Hepatic stellate cell (primary cell): ENCODE measurements at regions not wholly inside any gene's neighbourhood (a gene's known extent, or its start where the extent isn't known, plus 50 kb on each side); places are given as distances from the start of the nearest gene placed in this dataset.
A peak's percentile ranks its signal among the peaks of the same experiment; 100 is the strongest.

ENCODE experiments used
- DNase-seq: peaks from one replicate; pipeline ENCODE4 v3.0.0; 2011; ENCODE audit warnings: low spot score

GRCh38 chr11:128222245-128222884, 365.0 kb downstream of the ETS1 start:
- no peak for DNase-seq

DNA sequence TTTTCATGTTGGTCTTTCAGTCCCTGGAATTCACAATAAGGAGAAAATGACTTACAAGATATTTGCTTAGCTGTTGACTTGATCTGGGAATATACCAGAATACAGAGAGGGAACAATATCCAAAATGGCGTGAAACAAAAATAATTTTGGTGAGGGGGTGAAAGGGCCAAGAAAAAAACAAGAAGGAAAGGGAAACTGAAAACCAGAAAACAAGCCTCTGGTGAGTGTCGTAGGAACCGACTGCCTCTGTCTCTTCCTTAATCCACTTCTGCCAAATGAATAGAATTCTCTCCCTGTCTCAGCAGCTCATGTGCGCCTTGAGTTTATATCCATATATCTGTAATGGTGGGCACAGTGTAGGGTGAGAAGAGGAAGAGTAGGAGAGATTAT, 367.6 kb downstream of the ETS1 start:
- DNase-seq, result no peak

- DNase-seq, result no peak
Observed at GRCh38 chr11:128216198-128216597, 371.2 kb downstream of the ETS1 start.

- no peak for DNase-seq
Observed at GRCh38 chr11:128215238-128215882, 372.0 kb downstream of the ETS1 start.

- DNase-seq, result no peak
Observed at GRCh38 chr11:128214263-128214662, 373.1 kb downstream of the ETS1 start.

DNA sequence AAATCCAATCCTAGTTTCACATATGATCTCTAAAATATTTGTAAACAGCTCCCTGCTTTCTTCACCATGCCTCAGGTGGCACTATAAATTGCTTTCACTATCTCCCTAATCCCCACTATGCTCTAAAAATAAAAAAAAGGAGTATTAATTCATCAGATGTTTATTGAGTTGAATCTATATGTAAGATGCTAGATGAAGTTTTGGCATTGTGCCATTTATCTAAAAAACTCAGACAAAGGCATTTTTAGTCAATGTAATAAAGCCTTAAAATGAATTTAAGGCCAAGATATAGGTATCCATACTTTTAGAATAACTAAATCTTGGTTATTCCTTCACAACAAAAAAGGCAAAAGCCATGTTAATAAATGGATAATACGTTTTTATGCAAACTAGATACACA, 373.9 kb downstream of the ETS1 start:
- DNase-seq, result no peak

- DNase-seq, result no peak
Observed at GRCh38 chr11:128212324-128212723, 375.0 kb downstream of the ETS1 start.

DNA sequence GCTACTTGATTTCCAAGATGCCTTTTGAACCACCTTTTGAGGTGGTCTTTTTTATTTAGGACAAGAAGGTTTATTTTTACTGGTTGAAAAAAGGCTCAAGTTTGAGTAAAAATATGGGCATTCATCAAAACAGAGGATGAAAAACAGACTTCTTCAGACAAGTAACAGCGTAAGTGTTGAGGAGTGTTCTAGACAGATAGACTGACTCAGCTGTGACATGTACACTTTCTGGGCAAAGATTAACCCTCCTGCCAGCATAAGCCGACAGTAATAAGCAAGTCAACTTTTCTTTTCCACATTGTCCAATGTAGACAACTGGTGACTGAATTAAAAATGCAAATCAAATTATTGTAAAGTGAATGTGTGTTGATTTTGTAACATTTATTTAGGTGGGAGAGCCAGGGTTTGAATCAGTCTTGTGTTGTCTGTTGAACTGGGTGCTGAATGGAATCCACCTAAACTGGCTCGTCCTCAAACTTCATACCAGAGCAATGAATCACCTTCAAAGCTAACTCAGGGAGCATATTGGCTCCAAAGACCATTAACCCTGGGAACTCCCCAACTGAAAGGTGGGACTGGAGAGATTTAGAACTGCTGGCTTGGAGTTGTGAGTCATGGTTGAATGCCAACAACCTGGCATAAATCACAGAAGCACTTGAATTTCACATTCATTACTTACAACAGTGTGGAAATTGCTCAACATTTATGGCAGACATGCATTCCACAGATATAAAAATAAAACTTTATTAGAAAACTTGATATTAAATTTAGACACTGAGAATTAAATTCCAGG, 377.0 kb downstream of the ETS1 start:
- peak; percentile 49 for DNase-seq

DNA sequence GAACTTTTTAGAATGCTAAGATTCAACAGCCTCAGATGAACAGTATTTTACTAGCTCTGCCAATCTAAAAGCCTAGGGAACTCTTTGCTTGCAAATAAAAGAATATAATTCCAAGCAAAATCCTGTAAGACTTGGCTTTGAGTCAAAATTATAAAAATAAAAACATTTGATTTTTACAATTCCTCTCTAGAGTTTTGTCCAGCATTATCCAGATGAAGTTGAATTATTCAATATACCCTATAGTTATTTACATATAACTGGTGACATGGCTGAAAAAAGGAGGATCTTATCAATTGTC, 378.3 kb downstream of the ETS1 start:
- no peak for DNase-seq

GRCh38 chr11:128208329-128209137, 378.8 kb downstream of the ETS1 start:
- DNase-seq, result peak; percentile 54

- DNase-seq, result peak; percentile 16
Observed at GRCh38 chr11:128207861-128208321, 379.5 kb downstream of the ETS1 start.

DNA sequence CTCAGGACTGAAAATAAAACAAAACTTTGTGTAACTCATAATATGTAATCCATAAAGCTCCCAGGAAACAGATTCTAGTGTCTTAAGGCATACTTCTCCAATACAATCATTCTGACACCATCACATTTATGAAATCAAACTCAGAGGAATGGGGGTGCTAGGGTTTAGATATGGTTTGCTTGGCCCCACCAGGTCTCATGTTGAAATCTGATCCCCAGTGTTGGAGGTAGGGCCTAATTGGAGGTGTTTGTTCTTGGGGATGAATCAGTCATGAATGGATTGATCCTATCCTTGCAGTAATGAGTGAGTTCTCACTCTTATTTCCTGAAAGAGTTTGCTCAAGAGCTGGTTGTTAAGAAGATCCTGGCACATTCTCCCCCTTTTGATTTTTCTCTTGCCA, 380.9 kb downstream of the ETS1 start:
- DNase-seq, result no peak

- no peak for DNase-seq
Observed at GRCh38 chr11:128205796-128206195, 381.6 kb downstream of the ETS1 start.

- no peak for DNase-seq
Observed at GRCh38 chr11:128204898-128205297, 382.5 kb downstream of the ETS1 start.

GRCh38 chr11:128201801-128202200, 385.6 kb downstream of the ETS1 start:
- no peak for DNase-seq

GRCh38 chr11:128201009-128201408, 386.3 kb downstream of the ETS1 start:
- DNase-seq, result no peak

DNA sequence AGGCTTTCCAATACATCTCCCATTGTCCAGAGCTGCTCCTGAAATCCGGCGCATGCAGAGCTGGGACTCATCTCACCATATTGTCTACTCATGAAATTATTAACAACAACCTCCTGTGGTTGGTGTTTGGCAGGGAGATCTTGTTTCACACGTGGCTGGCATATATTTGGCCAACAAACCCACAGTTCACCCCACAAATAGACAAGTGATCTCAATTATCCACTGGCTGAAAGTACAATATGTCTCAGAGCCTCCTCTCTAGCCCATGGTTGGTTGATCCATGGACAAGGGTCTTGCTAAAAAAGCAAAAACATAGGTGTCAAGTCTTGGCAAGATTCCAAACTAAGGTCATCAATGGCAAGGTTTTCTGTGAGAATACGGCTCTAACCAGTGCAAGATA, 386.9 kb downstream of the ETS1 start:
- DNase-seq, result no peak

DNA sequence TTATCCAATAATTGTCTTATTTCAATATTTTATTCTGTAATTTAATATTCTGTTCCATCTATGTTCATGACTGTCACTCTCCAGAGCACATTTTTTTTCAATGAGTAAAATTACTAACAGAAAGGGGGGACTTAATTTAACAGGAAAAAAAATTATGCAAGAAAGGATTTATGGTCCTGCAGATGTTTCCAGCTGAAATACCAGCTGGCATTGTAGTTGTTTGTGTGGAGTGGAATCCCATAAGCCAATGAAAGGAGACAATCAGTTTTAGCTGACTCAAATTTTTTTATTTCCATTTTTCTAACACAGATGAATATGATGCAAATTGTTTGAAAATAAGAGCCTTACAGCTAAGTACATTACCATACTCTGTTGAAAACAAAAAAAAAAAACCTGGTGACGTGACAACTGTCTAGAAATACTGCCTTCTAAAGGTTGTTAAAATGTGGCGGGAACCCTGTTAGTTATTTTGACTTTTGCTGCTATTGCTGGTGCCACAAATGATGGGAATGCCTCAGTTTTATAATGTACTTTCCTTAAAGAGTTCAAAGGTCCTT, 389.1 kb downstream of the ETS1 start:
- DNase-seq, result no peak

GRCh38 chr11:128196235-128196634, 391.1 kb downstream of the ETS1 start:
- DNase-seq, result no peak

- DNase-seq, result no peak
Observed at GRCh38 chr11:128195756-128196155, 391.6 kb downstream of the ETS1 start.

DNA sequence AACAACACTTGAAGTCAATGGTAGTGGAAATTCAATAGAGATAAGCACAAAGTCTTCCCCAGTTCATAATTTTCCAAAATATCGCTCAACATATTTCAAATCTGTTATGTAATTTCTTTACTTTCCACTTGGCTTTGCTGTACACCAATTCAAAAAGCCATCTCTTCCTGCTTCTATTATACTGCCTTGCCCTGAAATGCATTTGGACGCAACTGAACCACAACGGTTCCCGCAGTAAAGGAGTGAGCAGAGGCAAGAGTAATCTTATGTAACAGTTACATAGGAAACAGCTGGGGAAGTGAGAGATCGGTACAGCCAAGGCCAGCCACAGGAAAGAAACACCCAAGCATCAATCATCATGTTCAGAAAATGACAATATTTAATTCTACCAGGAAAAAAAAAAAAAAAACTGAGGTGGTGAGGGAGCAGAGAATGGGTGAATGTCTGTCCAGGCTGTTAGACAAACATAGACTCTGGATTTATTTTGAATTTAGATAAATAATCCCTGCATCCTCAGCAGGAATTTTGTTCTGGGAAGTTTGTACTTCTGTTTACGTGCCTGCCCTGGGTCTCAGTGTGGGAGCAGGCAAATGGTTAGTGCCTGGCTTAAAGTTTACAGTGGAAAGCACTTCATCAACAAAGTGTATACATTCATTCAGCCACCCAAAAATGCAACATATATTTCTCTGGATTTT, 392.2 kb downstream of the ETS1 start:
- DNase-seq, result no peak

DNA sequence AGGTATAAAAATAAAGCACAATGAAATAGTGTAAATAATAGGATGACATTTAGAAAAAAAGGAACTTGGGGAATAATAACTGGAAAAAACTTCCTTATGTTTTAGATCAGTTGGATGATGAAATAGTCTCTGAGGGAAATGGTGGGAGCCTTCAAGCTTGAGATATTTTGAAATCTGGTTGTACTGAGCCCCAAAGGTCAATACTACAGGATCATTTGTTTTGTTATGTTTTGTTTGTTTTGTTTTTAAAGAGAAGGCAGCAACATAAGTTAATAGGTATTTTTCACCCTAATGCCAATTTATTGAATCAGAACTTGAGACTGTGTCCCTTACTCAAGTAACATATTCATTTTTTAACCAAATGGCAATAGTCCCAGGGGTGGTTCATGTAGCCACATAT, 393.1 kb downstream of the ETS1 start:
- DNase-seq, result no peak
